ENCODE measurements at regions not wholly inside any gene's neighbourhood (a gene's known extent, or its start where the extent isn't known, plus 50 kb on each side); places are given as distances from the start of the nearest gene placed in this dataset.

- no peak for TF ChIP-seq EZH2phosphoT487 (IDR thresholded peaks at IDR 0.05; ENCODE audit: borderline replicate concordance, low read depth, low read length)
- TF ChIP-seq, protein P1, sequence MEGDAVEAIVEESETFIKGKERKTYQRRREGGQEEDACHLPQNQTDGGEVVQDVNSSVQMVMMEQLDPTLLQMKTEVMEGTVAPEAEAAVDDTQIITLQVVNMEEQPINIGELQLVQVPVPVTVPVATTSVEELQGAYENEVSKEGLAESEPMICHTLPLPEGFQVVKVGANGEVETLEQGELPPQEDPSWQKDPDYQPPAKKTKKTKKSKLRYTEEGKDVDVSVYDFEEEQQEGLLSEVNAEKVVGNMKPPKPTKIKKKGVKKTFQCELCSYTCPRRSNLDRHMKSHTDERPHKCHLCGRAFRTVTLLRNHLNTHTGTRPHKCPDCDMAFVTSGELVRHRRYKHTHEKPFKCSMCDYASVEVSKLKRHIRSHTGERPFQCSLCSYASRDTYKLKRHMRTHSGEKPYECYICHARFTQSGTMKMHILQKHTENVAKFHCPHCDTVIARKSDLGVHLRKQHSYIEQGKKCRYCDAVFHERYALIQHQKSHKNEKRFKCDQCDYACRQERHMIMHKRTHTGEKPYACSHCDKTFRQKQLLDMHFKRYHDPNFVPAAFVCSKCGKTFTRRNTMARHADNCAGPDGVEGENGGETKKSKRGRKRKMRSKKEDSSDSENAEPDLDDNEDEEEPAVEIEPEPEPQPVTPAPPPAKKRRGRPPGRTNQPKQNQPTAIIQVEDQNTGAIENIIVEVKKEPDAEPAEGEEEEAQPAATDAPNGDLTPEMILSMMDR (conservative IDR thresholded peaks at IDR 0.05; ENCODE audit: low read length) = no peak
- no TSS peak for BruUV-seq (replicated peaks)
- ChIA-PET CTCF (ENCODE audit: unreplicated experiment) (no interaction called here), POLR2A (interaction anchor here (1.1 kb wide), 1 partner anchor 15 kb away, joined by 3 read pairs; no protein-coding TSS in a partner anchor)
- Histone ChIP-seq H4K20me1 (ENCODE audit: insufficient read depth, low read length) (no peaks in the 10 kb centered on the region), H3K4me1 (ENCODE audit: insufficient read depth, low read length, poor library complexity, severe bottlenecking) (no peaks in the 10 kb centered on the region), H3K9me3 (ENCODE audit: low read length) (no peaks in the 10 kb centered on the region), H2AFZ (ENCODE audit: low read length) (no peak overlapping the region), H3K79me2 (ENCODE audit: insufficient read depth, low read depth, low read length) (no peaks in the 10 kb centered on the region), H3K36me3 (ENCODE audit: insufficient read depth, low read length) (no peaks in the 10 kb centered on the region), H3K9me2 (ENCODE audit: insufficient read depth, low read length) (no peaks in the 10 kb centered on the region), H3K27ac (ENCODE audit: low read depth, low read length, poor library complexity, severe bottlenecking) (no peak overlapping the region), H3K4me2 (ENCODE audit: low read length) (no peak overlapping the region), H3K4me3 (ENCODE audit: low read depth, low read length, poor library complexity, severe bottlenecking) (no peak overlapping the region)
- DNase-seq (ENCODE audit: low spot score) = no peak
- intact Hi-C loops (cut with micrococcal nuclease; ENCODE audit: unreplicated experiment) = no loop called here
Observed at GRCh38 chr4:31917334-31917733, 1197.2 kb downstream of the PCDH7 start.

GRCh38 chr4:31918891-31919290 lies 1198.7 kb downstream of the PCDH7 start:
- no peaks in the 10 kb centered on the region for H3K4me1 ChIP-seq (ENCODE audit: insufficient read depth, low read length, poor library complexity, severe bottlenecking)
- BruUV-seq (replicated peaks) = no TSS peak
- TF ChIP-seq, protein P1 (conservative IDR thresholded peaks at IDR 0.05; ENCODE audit: low read length) = no peak
- CTCF ChIA-PET (ENCODE audit: unreplicated experiment) = no interaction called here
- no peaks in the 10 kb centered on the region for H3K9me2 ChIP-seq (ENCODE audit: insufficient read depth, low read length)
- no peak overlapping the region for H2AFZ ChIP-seq (ENCODE audit: low read length)
- no peak overlapping the region for H3K4me3 ChIP-seq (ENCODE audit: low read depth, low read length, poor library complexity, severe bottlenecking)
- no peak overlapping the region for H3K27ac ChIP-seq (ENCODE audit: low read depth, low read length, poor library complexity, severe bottlenecking)
- H3K9me3 ChIP-seq (ENCODE audit: low read length) = no peaks in the 10 kb centered on the region
- no peak for DNase-seq (ENCODE audit: low spot score)
- H3K79me2 ChIP-seq (ENCODE audit: insufficient read depth, low read depth, low read length) = no peaks in the 10 kb centered on the region
- H3K36me3 ChIP-seq (ENCODE audit: insufficient read depth, low read length) = no peaks in the 10 kb centered on the region
- H3K4me2 ChIP-seq (ENCODE audit: low read length) = no peak overlapping the region
- intact Hi-C loops (cut with micrococcal nuclease; ENCODE audit: unreplicated experiment) = no loop called here
- no peaks in the 10 kb centered on the region for H4K20me1 ChIP-seq (ENCODE audit: insufficient read depth, low read length)
- POLR2A ChIA-PET = interaction anchor here (1.0 kb wide), 1 partner anchor 34 kb away, joined by 3 read pairs; no protein-coding TSS in a partner anchor

DNA sequence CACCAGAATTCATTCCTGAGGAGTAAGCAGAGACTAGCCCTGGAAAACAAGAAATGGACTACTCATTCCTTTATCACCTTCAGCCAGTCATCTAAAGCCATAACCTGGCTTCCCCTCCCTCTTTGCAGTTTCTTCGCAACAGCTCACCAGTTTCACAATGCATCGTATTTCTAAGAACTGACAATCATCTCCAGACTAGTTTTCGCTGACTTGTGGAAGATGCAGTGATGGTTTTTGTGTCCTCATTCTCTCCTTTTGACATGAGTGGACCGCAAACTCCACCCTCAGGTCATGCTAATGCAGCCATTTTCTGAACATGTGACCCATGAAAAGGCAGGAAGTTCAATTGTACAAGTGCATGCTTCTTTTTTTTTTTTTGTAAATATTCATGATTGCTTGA lies 1203.5 kb downstream of the PCDH7 start:
- CTCF ChIA-PET (ENCODE audit: unreplicated experiment) = no interaction called here
- TF ChIP-seq, protein P1 (conservative IDR thresholded peaks at IDR 0.05; ENCODE audit: low read length) = no peak
- POLR2A ChIA-PET = no interaction called here

More for the DNA sequence above, 1203.5 kb downstream of the PCDH7 start:
- H2AFZ ChIP-seq (ENCODE audit: low read length) = no peak overlapping the region
- intact Hi-C loops (cut with micrococcal nuclease; ENCODE audit: unreplicated experiment) = no loop called here
- no peak overlapping the region for H3K4me2 ChIP-seq (ENCODE audit: low read length)
- no peak for DNase-seq (ENCODE audit: low spot score)
- no TSS peak for BruUV-seq (replicated peaks)
- no peaks in the 10 kb centered on the region for H3K36me3 ChIP-seq (ENCODE audit: insufficient read depth, low read length)
- no peaks in the 10 kb centered on the region for H3K4me1 ChIP-seq (ENCODE audit: insufficient read depth, low read length, poor library complexity, severe bottlenecking)
- no peaks in the 10 kb centered on the region for H3K9me2 ChIP-seq (ENCODE audit: insufficient read depth, low read length)
- H3K79me2 ChIP-seq (ENCODE audit: insufficient read depth, low read depth, low read length) = no peaks in the 10 kb centered on the region
- H3K27ac ChIP-seq (ENCODE audit: low read depth, low read length, poor library complexity, severe bottlenecking) = no peak overlapping the region
- H3K9me3 ChIP-seq (ENCODE audit: low read length) = no peaks in the 10 kb centered on the region
- H3K4me3 ChIP-seq (ENCODE audit: low read depth, low read length, poor library complexity, severe bottlenecking) = no peak overlapping the region
- no peaks in the 10 kb centered on the region for H4K20me1 ChIP-seq (ENCODE audit: insufficient read depth, low read length)
